ENCODE measurements at regions not wholly inside any gene's neighbourhood (a gene's known extent, or its start where the extent isn't known, plus 50 kb on each side); places are given as distances from the start of the nearest gene placed in this dataset.

GRCh38 chr19:31181535-31181934, 167.7 kb downstream of the TSHZ3 start:
- TF ChIP-seq EP300 (IDR thresholded peaks at IDR 0.05) = no peak
- TF ChIP-seq, protein P1, sequence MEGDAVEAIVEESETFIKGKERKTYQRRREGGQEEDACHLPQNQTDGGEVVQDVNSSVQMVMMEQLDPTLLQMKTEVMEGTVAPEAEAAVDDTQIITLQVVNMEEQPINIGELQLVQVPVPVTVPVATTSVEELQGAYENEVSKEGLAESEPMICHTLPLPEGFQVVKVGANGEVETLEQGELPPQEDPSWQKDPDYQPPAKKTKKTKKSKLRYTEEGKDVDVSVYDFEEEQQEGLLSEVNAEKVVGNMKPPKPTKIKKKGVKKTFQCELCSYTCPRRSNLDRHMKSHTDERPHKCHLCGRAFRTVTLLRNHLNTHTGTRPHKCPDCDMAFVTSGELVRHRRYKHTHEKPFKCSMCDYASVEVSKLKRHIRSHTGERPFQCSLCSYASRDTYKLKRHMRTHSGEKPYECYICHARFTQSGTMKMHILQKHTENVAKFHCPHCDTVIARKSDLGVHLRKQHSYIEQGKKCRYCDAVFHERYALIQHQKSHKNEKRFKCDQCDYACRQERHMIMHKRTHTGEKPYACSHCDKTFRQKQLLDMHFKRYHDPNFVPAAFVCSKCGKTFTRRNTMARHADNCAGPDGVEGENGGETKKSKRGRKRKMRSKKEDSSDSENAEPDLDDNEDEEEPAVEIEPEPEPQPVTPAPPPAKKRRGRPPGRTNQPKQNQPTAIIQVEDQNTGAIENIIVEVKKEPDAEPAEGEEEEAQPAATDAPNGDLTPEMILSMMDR (IDR thresholded peaks at IDR 0.05) = no peak
- no peak for TF ChIP-seq POLR2A (IDR thresholded peaks at IDR 0.05)
